ENCODE measurements at regions not wholly inside any gene's neighbourhood (a gene's known extent, or its start where the extent isn't known, plus 50 kb on each side); places are given as distances from the start of the nearest gene placed in this dataset.

- no peak for DNase-seq (ENCODE audit: low read depth)
- H3K4me3 ChIP-seq (ENCODE audit: low read length), result no peak overlapping the region
- TF ChIP-seq, protein P1, sequence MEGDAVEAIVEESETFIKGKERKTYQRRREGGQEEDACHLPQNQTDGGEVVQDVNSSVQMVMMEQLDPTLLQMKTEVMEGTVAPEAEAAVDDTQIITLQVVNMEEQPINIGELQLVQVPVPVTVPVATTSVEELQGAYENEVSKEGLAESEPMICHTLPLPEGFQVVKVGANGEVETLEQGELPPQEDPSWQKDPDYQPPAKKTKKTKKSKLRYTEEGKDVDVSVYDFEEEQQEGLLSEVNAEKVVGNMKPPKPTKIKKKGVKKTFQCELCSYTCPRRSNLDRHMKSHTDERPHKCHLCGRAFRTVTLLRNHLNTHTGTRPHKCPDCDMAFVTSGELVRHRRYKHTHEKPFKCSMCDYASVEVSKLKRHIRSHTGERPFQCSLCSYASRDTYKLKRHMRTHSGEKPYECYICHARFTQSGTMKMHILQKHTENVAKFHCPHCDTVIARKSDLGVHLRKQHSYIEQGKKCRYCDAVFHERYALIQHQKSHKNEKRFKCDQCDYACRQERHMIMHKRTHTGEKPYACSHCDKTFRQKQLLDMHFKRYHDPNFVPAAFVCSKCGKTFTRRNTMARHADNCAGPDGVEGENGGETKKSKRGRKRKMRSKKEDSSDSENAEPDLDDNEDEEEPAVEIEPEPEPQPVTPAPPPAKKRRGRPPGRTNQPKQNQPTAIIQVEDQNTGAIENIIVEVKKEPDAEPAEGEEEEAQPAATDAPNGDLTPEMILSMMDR (conservative IDR thresholded peaks at IDR 0.05; ENCODE audit: low read length), result no peak
Measured at GRCh38 chr2:181782660-181783059, 102.3 kb upstream of the NEUROD1 start.

DNA sequence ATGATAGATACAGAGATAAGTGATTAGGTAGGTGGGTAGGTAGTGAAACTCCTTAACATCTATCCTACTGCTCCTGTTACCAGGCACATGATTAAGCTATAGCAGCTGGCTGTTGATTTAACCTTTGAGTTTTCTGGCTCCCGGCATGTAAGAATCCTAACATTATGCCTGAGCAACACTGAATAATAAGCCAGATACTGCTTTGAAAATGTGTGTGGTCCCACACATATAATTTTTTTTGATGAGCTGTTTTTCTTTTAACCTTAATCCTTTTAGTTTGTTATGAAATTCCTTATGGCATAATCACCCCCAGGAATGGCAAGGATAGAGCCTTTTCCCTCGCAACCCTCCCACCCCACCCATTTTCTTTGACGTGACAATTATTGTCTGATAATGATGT lies 104.2 kb upstream of the NEUROD1 start:
- TF ChIP-seq, protein P1 (conservative IDR thresholded peaks at IDR 0.05; ENCODE audit: low read length), result no peak
- peak; percentile 33 for DNase-seq (ENCODE audit: low read depth)
- H3K4me3 ChIP-seq (ENCODE audit: low read length), result no peak overlapping the region

GRCh38 chr2:181785691-181786344 lies 105.5 kb upstream of the NEUROD1 start:
- no peak overlapping the region for H3K4me3 ChIP-seq (ENCODE audit: low read length)
- DNase-seq (ENCODE audit: low read depth), result peak; percentile 66
- TF ChIP-seq, protein P1 (conservative IDR thresholded peaks at IDR 0.05; ENCODE audit: low read length), result no peak

DNA sequence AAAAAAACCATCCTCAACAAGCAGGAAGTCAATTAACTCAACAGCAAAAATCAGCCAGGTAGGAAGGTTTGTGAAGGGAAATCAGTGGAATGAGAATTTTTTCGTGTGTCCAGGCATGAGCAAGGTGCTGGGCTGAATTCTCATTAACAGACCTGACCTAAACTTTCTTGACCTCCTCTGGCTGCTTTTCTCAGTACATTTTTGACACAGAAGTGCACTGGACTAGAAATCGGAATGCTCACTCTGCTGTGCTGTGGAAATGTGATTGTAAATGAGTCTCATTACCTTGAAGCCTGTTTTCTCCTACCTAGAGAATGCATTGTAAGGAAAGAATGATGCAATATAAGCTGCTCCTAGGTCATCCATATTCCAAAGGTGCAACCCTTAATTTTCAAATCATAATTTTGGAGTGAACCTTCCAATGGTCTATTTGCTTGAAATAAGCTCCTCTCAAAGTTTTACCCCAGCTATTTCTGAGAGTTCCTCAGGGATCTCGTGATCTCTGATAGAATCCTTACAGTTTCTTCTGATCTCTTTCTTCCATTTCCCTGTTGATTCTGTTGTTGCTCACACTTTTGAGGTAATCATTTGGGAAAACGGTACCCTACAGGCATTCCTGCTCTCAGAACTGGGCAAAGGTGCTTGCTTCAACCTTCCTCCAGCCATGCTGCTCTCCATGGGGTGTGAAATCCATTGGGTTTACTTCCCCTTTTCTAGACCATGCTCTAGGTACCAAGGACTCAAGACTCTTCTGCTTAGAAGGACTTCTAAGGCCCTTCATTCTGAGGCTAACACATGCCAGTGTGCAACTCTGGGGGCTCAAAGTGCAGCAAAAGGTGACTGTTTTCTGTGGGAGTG lies 104.9 kb upstream of the ITPRID2 start:
- TF ChIP-seq, protein P1 (conservative IDR thresholded peaks at IDR 0.05; ENCODE audit: low read length), result no peak
- DNase-seq (ENCODE audit: low read depth), result no peak
- H3K4me3 ChIP-seq (ENCODE audit: low read length), result no peak overlapping the region

DNA sequence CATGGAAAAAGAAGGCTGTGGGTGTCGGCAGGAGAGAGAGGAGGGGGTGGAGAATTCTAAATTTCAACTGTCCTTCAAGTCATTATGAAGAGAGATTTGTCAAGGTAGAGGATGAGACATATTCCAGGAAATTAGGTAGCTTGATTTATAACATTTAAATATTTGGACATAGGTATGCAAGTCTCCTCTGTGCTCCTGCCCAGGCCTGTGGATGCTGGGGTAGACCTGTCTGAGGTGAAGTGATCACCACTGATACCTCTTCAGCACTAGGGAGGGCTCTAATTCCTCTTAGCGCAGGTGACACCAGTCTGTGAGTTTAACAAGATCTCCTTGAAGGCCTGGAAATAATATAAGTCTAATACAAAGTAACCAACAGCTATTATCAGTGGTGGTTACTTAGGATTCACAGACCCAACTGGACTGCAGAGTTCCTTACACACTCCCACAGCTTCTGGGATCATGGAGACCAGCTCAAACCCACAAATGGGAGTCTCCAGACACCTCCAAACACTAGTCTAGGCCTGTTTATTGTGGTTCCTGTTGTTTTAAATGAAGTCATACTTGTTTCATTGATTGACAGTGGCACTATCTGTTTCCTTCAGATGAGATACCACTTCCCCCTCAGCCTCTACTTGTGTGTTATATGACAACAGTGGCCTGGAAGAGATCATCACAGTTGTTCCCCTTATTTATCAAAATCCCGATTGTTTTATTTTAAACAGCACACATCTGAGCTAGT lies 104.1 kb upstream of the ITPRID2 start:
- TF ChIP-seq, protein P1 (conservative IDR thresholded peaks at IDR 0.05; ENCODE audit: low read length), result no peak
- DNase-seq (ENCODE audit: low read depth), result no peak
- no peak overlapping the region for H3K4me3 ChIP-seq (ENCODE audit: low read length)

DNA sequence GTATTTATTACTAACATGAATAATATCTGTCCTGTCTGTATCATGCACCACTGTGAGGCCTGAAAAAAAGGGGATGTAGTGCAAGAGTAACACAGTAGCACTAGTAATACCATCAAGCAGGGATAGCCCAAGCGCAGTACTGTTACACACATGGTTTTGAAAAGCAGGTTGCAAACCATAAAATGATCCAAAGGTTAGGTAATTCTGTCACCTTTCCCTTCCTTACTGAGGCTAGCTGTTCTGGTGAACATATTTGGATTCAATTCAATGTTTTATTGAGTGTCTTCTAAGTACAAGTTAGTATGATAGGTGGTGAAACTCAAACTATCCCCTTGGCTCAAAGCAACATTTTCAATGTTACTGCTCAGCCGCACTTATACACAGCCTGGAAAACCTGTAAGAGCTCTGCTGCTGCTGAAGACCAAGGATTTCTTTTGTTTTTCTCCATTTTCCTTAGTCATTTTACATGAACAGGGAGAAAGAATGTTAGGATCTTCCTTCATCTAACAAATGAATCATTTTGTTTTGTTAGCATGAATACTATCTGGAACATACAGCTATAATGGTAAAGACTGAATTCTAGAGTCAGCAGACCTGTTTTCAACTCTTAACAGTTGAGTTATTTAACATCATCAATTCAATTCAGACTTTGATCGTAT lies 102.5 kb upstream of the ITPRID2 start:
- no peak overlapping the region for H3K4me3 ChIP-seq (ENCODE audit: low read length)
- TF ChIP-seq, protein P1 (conservative IDR thresholded peaks at IDR 0.05; ENCODE audit: low read length), result no peak
- no peak for DNase-seq (ENCODE audit: low read depth)

All from AG10803 (cell line).